Coronary artery (tissue), 2 donors: ENCODE measurements at regions not wholly inside any gene's neighbourhood (a gene's known extent, or its start where the extent isn't known, plus 50 kb on each side); places are given as distances from the start of the nearest gene placed in this dataset.
A peak's percentile ranks its signal among the peaks of the same experiment; 100 is the strongest.

ENCODE experiments used
- DNase-seq: peaks from one replicate; pipeline ENCODE4 v3.0.0-alpha.2; 2017; ENCODE audit warnings: low spot score
- H3K27ac ChIP-seq, 2 donors: fragments of 200-600 bp; sonication (generic); one replicate each; pipeline ENCODE4 v1.5.1; 2016 to 2019
- H3K4me3 ChIP-seq: fragments of 200-600 bp; sonication (generic); 2 replicates; pipeline ENCODE4 v1.5.1; 2016; ENCODE audit warnings: mild to moderate bottlenecking, moderate library complexity
- TF ChIP-seq, protein P1 (sequence below): fragments of 200-600 bp; sonication (generic); IDR thresholded peaks from one replicate; pipeline ENCODE4 v1.5.1; 2019; ENCODE audit warnings: antibody characterized with exemption

DNA sequence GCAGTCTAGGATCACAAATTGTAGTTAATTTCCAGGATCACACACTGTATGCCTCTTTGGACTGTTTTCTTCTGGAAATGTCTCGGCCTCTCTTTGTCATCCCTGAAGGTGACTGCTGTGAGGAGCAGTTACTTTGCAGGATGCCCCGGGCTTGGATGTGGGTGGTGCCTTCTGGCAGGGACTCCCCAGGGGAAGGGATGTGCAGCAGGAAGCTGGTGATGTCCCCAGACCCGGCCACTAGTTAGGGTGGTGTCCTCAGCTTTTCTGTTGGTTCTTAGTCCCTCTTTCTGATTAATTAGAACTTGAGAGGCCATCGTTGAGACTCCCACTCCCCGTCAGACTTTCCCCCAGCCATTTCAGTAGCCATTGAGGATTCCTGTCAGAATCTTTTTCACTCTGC lies 286.6 kb upstream of the HDAC4 start:
- TF ChIP-seq, protein P1, sequence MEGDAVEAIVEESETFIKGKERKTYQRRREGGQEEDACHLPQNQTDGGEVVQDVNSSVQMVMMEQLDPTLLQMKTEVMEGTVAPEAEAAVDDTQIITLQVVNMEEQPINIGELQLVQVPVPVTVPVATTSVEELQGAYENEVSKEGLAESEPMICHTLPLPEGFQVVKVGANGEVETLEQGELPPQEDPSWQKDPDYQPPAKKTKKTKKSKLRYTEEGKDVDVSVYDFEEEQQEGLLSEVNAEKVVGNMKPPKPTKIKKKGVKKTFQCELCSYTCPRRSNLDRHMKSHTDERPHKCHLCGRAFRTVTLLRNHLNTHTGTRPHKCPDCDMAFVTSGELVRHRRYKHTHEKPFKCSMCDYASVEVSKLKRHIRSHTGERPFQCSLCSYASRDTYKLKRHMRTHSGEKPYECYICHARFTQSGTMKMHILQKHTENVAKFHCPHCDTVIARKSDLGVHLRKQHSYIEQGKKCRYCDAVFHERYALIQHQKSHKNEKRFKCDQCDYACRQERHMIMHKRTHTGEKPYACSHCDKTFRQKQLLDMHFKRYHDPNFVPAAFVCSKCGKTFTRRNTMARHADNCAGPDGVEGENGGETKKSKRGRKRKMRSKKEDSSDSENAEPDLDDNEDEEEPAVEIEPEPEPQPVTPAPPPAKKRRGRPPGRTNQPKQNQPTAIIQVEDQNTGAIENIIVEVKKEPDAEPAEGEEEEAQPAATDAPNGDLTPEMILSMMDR = no peak
- no peak overlapping the region for H3K27ac ChIP-seq
- peak; percentile 54 for DNase-seq
- H3K4me3 ChIP-seq = no peak overlapping the region

DNA sequence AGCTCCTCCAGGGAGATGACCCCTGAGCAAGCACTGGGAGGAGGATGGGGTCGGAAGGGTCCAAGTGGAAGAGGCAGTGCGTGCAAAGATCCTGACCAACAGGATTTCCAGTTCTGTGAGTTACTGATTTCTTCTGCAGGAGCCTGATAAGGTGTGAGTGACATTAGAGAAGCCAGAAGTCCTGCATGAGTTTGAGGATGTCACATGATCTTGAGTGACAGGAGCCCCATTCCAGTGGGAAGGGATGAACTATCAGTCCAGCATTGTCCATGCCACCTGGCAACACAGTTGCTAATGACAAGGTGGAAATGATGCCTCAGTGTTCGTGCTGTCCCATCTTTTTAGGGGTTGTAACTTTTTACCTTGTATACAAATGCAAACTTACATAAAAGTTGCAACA lies 285.1 kb upstream of the HDAC4 start:
- peak; percentile 57 for DNase-seq
- no peak overlapping the region for H3K27ac ChIP-seq
- TF ChIP-seq, protein P1 = no peak
- no peak overlapping the region for H3K4me3 ChIP-seq

DNA sequence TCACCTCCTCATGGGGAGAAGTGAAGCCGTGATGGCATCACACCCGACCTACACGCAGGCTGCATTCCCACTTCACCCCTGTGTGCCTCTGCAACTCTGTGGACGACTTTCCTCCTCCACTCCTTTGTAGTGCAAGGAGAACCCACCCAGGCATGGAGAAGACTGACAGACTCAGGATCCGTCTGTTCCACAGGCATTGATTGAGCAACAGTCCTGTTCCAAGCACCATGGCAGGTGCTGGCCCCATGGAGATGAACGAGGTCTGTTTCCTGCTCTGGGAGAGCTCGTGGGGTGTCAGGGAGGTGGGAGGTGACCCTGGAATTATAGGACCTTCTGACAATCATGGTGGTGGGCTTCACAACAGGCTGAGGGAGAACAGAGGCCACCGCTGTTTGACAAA lies 284.7 kb upstream of the HDAC4 start:
- TF ChIP-seq, protein P1 = no peak
- Histone ChIP-seq H3K27ac (no peak overlapping the region), H3K4me3 (no peak overlapping the region)
- peak; percentile 46 for DNase-seq

DNA sequence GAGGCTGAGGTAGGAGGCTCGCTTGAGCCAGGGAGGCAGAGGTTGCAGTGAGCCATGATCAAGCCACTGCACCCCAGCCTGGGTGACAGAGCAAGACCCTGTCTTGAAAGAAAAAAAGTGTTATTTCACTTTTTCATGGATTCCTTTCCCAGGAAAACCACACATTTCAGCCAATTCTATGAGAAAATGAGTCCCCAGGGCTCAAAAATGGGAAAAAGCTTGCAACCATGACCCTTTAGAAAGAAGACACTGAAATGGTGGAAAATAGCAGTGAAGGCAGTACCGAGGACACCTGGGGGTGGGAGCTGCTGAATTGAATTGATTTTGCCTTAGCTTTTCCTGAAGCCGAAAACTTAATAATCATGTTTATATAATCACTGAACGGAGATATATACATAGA lies 284.2 kb upstream of the HDAC4 start:
- Histone ChIP-seq H3K4me3 (no peak overlapping the region), H3K27ac (no peak overlapping the region)
- DNase-seq = no peak
- TF ChIP-seq, protein P1 = no peak

DNA sequence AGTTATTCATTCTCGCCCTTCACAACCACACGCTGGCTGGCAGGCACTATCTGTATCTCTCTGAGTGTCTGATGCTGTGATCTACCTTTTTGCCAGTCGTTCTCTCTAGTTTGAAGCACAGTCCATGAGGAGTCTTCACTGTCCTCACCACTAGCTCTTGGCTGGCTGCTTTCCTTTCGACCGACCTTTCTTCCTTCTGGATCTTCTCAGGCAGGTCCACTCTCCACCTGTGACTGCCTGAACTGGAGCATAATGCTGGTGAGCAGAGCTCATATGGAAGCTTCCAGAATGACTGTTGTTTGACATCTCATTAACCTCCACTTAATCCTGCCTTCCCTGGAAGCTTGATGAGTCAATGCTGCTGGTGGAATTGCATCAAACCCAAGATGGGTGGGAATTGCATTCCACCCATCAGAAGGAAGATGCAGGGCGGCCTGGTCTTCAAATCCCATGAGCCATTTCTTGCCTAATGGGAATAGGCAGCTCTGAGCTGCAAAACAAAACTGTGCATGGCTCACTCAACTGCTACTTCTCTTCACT lies 283.5 kb upstream of the HDAC4 start:
- Histone ChIP-seq H3K4me3 (no peak overlapping the region), H3K27ac (no peak overlapping the region)
- peak; percentile 49 for DNase-seq
- TF ChIP-seq, protein P1 = no peak

DNA sequence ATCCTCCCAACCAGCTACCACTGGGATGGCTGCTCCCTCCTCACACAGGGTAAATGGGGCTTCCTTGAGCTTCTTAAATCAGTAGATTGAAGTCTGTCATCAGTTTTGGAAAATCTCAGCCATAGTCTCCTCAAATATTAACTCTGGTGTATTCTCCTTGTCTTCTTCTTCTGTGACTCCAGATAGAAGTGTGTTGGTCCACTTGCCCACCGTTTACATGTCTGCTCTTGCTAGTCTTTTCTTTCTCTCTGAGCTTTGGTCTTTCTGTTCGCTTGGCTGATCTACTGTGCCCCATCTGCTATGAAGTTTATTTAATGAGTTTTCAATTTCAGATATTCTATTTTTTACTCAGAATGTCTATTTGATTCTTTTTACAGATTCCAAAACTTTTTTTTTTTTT lies 281.7 kb upstream of the HDAC4 start:
- TF ChIP-seq, protein P1 = no peak
- no peak overlapping the region for H3K4me3 ChIP-seq
- no peak overlapping the region for H3K27ac ChIP-seq
- no peak for DNase-seq

DNA sequence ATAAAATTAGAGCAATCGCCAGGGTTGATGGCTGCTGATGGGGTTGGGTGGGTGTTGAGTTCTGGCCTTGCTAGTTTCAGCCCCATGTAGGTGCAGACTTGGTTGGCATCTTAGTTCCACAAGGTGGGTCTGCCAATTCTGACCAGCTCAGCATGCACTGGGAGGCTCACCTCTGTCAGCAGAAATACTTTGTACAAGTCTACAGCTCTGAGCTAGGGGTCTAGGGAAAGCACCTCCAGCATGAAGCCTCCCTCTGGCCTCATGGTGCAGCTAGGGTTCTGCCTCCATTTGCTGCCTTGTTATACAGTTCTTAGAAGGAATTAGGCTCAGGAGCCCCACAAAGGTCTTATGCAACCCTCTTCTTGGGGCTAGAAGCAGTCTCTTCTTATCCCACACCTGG lies 278.9 kb upstream of the HDAC4 start:
- TF ChIP-seq, protein P1 = no peak
- Histone ChIP-seq H3K27ac (no peak overlapping the region), H3K4me3 (no peak overlapping the region)
- peak; percentile 36 for DNase-seq
